ENCODE measurements at regions not wholly inside any gene's neighbourhood (a gene's known extent, or its start where the extent isn't known, plus 50 kb on each side); places are given as distances from the start of the nearest gene placed in this dataset.

DNA sequence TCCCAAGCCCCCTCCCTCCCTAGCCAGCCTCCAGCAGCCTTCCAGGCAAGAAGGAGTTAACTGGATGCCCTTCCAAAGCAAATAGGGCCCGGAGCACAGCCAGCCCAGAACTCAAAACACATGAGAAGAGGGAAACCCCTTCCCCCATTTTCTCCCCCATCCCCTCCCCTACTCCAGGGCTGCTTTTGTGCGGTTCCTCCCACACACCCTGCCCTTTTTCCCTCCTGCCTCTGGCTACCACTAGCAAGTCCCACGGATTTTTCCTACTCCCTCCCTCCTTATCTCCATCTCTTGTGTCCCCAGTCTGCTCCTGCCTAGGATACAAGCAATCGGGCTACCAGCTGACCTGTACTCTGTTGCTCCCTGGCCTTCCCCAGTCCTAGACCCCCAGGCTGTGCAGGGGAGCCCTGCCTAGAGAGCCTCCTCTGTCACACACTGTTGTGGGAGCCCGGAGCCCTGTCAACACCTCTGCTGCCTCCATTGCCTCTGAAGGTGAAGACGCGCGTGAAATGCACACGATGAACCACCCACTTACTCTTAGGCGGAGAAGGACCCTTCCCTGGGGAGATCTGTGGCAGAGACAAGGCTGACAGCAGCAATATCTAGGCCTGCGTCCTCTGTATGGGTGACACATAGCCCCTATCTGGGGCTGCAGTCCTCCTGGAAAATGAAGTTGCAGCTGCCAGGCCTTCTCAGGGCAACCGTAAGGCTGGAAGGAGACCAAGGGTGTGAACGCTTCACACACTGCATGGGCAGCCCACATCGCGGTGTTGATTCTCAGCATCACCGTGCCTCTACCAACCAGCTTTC, 282.8 kb downstream of the MN1 start:
- H3K9me3 Mint-ChIP-seq, result no peaks in the 10 kb centered on the region
- H3K36me3 Mint-ChIP-seq (ENCODE audit: low read depth), result no peaks in the 10 kb centered on the region
- DNase-seq (ENCODE audit: low spot score), result no peak
- intact Hi-C loops (cut with micrococcal nuclease), result no loop called here
- H3K27me3 Mint-ChIP-seq (ENCODE audit: insufficient read depth), result no peaks in the 10 kb centered on the region
- H3K4me1 Mint-ChIP-seq (ENCODE audit: low read depth), result no peaks in the 10 kb centered on the region
- H3K27ac Mint-ChIP-seq, result no peak overlapping the region
- no peak overlapping the region for H3K4me3 Mint-ChIP-seq

DNA sequence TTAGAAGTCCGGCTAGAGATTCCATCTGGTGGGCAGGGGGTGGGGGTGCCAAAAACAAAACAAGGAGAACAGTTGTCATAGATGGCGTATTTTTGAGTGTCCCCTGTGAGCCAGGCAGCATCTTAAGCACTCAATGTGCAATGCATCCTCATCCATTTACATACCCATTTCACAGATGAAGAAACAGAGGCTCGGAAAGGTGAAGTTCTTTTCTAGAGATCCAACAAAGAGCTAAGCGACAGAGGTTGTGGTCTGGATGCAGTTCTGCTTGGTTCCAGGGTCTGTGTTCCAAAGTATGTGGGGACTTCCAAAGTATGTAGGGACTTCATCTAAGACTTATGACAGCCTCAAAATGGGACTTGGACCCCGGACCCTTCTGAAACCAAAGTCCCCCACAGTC, 277.8 kb downstream of the MN1 start:
- DNase-seq (ENCODE audit: low spot score), result no peak
- H3K9me3 Mint-ChIP-seq, result no peaks in the 10 kb centered on the region
- H3K4me1 Mint-ChIP-seq (ENCODE audit: low read depth), result no peaks in the 10 kb centered on the region
- H3K36me3 Mint-ChIP-seq (ENCODE audit: low read depth), result no peaks in the 10 kb centered on the region
- no peaks in the 10 kb centered on the region for H3K27me3 Mint-ChIP-seq (ENCODE audit: insufficient read depth)
- intact Hi-C loops (cut with micrococcal nuclease), result no loop called here
- no peak overlapping the region for H3K4me3 Mint-ChIP-seq
- H3K27ac Mint-ChIP-seq, result no peak overlapping the region

DNA sequence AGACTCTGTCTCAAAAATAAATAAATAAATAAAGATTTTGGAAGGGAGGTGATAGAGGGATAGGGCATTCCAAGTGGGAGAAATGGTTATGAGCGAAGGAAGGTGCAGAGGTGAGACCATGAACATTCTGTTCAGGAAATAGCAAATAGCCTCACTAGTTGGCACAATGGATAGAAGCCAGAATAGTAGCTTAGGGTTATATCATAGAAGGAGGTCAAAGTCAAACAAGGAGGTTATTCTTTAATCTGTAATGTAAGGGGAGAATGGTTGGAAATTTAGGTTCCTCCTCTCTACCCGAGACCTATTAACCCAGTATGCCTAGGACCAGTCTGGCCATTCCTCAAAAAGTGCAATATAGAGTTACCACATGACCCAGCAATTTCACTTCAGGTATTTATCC, 275.8 kb downstream of the MN1 start:
- no peak overlapping the region for H3K4me3 Mint-ChIP-seq
- DNase-seq (ENCODE audit: low spot score), result no peak
- intact Hi-C loops (cut with micrococcal nuclease), result no loop called here
- no peaks in the 10 kb centered on the region for H3K27me3 Mint-ChIP-seq (ENCODE audit: insufficient read depth)
- H3K9me3 Mint-ChIP-seq, result no peaks in the 10 kb centered on the region
- no peaks in the 10 kb centered on the region for H3K36me3 Mint-ChIP-seq (ENCODE audit: low read depth)
- H3K27ac Mint-ChIP-seq, result no peak overlapping the region
- no peaks in the 10 kb centered on the region for H3K4me1 Mint-ChIP-seq (ENCODE audit: low read depth)

DNA sequence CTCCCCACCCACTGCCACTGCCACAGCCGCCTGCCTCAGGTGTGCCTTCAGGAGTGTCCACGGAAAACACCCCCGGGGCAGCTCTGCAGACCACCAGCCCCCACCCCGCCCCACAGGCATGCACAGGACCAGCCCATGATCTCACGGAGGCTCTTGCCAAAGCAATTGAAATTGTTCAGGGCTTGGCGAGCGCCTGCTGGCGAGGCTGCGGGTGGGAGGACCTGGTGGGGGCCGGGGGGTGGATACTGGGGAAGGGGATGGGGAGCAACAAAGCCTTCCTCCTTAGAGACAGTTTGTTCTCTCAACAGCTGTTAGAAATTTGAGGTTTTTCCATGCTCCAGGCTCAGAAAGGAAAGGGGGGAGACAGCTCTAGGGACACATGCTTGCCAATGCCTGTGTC, 274.7 kb downstream of the MN1 start:
- no peaks in the 10 kb centered on the region for H3K9me3 Mint-ChIP-seq
- no peak for DNase-seq (ENCODE audit: low spot score)
- intact Hi-C loops (cut with micrococcal nuclease), result no loop called here
- no peaks in the 10 kb centered on the region for H3K36me3 Mint-ChIP-seq (ENCODE audit: low read depth)
- H3K4me1 Mint-ChIP-seq (ENCODE audit: low read depth), result no peaks in the 10 kb centered on the region
- no peak overlapping the region for H3K4me3 Mint-ChIP-seq
- peaks cover 1% of the 10 kb centered on the region for H3K27me3 Mint-ChIP-seq (ENCODE audit: insufficient read depth)
- H3K27ac Mint-ChIP-seq, result no peak overlapping the region

DNA sequence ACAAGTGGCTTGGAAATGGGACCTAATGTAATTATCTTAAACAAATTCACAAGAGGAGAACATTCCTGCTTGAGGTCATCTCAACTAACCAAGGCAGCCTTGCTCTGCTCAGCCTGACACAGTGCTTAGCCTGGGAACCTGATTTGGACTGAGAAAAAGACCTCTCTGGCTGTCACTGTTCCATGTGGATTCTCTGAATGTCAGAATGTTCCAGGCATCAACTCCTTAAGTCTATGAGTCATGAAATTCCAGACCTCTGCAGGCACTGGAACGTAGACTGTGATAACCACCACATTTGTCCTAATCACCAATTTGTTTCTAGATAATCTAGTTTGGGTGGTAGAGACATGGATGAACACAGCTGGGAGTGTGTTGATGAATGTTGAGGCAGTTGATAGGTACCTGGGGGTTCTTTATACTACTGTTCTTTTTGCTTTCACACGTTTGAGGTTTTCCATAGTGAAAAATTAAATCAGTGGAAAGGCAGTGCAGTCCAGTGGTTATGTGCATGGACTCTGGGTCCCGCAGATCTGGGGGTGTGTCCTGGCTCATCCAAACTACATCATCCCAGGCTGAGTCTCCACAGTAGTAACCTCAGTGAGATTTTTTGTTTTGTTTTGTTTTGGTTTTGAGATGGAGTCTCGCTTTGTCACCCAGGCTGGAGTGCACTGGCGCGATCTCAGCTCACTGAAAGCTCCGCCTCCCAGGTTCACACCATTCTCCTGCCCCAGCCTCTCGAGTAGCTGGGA, 269.6 kb downstream of the MN1 start:
- no peak for DNase-seq (ENCODE audit: low spot score)
- Mint-ChIP-seq H3K4me3 (no peak overlapping the region), H3K27me3 (ENCODE audit: insufficient read depth) (peaks cover 1% of the 10 kb centered on the region), H3K4me1 (ENCODE audit: low read depth) (no peaks in the 10 kb centered on the region), H3K9me3 (no peaks in the 10 kb centered on the region), H3K36me3 (ENCODE audit: low read depth) (no peaks in the 10 kb centered on the region), H3K27ac (no peak overlapping the region)
- intact Hi-C loops (cut with micrococcal nuclease), result no loop called here

DNA sequence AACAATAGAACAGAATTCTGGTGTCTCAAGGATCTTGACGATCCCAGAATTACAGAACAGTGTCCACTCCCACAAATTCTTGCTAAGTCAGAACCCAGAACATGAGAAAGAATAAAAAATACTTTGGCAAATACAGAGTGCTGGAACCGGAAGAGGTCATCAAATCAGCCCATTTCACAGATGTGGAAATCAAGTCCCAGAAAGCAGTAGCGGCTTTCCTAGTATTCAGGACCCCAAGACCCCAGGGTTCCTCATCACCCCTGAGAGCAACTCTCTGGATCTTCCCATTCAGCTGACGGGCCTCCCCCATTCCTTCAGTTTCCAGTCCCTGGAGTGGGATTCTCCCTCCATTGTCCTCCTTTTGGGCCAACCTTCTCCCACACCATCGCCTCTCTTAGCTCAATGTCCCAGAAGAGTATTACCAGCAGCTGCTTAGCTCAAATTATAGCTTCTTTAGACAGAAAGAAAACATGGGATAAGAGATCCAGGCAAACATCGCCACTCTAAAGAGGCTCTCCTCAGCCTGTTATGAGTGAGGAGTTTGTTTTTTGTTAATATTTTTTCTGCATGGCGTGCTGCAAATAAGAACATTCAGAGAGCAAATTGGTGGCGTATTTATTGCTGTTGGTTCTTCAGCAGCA, 268.3 kb downstream of the MN1 start:
- H3K27me3 Mint-ChIP-seq (ENCODE audit: insufficient read depth), result peaks cover 1% of the 10 kb centered on the region
- intact Hi-C loops (cut with micrococcal nuclease), result no loop called here
- H3K4me3 Mint-ChIP-seq, result no peak overlapping the region
- no peak overlapping the region for H3K27ac Mint-ChIP-seq
- DNase-seq (ENCODE audit: low spot score), result no peak
- H3K4me1 Mint-ChIP-seq (ENCODE audit: low read depth), result no peaks in the 10 kb centered on the region
- no peaks in the 10 kb centered on the region for H3K36me3 Mint-ChIP-seq (ENCODE audit: low read depth)
- H3K9me3 Mint-ChIP-seq, result no peaks in the 10 kb centered on the region

DNA sequence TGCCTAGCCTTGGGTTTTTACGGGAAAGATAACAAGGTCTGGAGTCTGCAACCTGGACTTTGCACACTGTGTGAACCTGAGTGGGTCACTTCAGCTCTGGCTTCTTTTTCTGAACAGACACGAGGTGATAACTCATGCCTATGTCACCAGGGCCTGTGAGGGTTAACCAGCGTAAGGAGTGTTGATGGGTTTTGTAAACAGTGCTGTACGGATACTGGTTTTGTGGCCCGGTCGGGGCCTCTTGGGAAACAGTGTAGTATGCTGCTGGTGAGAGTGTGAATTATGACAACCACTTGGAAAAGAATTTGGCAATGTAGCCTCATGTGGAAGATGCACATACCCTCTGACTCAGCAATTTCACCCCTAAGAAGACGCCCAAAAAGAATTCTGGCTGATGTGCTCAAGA, 266.8 kb downstream of the MN1 start:
- peaks cover 1% of the 10 kb centered on the region for H3K27me3 Mint-ChIP-seq (ENCODE audit: insufficient read depth)
- H3K27ac Mint-ChIP-seq, result no peak overlapping the region
- no peaks in the 10 kb centered on the region for H3K9me3 Mint-ChIP-seq
- intact Hi-C loops (cut with micrococcal nuclease), result no loop called here
- no peak for DNase-seq (ENCODE audit: low spot score)
- H3K36me3 Mint-ChIP-seq (ENCODE audit: low read depth), result no peaks in the 10 kb centered on the region
- no peak overlapping the region for H3K4me3 Mint-ChIP-seq
- H3K4me1 Mint-ChIP-seq (ENCODE audit: low read depth), result no peaks in the 10 kb centered on the region

DNA sequence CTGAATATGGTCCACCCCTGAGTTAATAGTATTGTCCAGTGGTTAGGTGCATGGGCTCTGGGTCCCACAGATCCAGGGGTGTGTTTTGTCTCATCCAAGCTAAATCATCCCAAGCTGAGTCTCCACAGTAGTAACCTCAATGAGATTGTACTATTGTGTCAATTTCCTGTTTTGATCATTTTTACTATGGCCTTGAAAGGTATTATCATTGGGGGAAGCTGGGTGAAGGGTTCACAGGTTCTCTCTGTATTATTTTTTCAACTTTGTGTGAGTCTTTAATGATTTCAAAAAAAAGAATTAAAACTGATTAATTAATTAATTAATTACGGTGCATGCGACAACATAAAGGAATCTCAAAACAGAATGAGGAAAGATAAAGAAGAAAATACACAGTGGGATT, 266.1 kb downstream of the MN1 start:
- no peak for DNase-seq (ENCODE audit: low spot score)
- Mint-ChIP-seq H3K27ac (no peak overlapping the region), H3K4me1 (ENCODE audit: low read depth) (no peaks in the 10 kb centered on the region), H3K36me3 (ENCODE audit: low read depth) (no peaks in the 10 kb centered on the region), H3K4me3 (no peak overlapping the region), H3K9me3 (no peaks in the 10 kb centered on the region), H3K27me3 (ENCODE audit: insufficient read depth) (peaks cover 1% of the 10 kb centered on the region)
- intact Hi-C loops (cut with micrococcal nuclease), result no loop called here

DNA sequence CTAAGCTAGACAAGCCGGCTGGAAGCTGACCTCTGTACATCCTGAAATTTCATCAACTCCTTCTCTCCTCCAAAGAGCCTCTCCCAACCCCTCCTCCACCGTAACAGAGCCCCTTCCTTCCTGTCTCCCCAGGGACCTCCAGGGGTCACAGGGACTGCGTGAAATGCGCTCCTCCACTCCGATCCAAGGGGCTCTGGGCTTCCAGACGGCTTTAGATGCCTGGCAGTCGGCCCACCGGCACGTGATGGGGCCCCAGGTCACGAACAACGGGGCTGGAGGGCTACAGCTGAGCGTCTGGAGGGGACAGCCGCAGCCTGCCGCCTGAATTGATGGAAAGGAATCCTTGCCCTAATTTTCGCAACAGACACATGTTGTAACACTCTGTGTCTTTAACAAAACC, 264.1 kb downstream of the MN1 start:
- intact Hi-C loops (cut with micrococcal nuclease), result no loop called here
- no peaks in the 10 kb centered on the region for H3K4me1 Mint-ChIP-seq (ENCODE audit: low read depth)
- H3K9me3 Mint-ChIP-seq, result no peaks in the 10 kb centered on the region
- no peak for DNase-seq (ENCODE audit: low spot score)
- no peaks in the 10 kb centered on the region for H3K36me3 Mint-ChIP-seq (ENCODE audit: low read depth)
- H3K27me3 Mint-ChIP-seq (ENCODE audit: insufficient read depth), result no peaks in the 10 kb centered on the region
- H3K27ac Mint-ChIP-seq, result no peak overlapping the region
- no peak overlapping the region for H3K4me3 Mint-ChIP-seq

DNA sequence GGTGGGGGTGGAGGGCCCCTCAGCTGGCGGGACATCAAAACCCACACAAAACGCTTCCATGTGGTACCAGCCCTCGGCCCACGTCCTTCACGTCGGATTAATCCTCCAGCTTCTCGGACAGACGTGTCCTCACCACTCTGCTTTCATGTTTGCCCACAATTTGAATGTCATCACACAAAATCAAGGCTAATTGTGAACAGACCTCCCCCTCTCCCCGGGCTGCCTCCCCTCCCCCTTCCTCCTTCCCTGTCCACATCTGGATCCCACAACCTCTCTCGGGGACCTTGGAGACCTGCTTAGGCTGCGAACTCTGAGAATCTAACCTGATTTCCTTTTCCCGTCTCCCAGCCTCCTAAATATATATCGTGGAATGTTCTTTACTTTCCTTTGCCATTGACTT, 262.9 kb downstream of the MN1 start:
- no peak overlapping the region for H3K27ac Mint-ChIP-seq
- intact Hi-C loops (cut with micrococcal nuclease), result no loop called here
- no peak overlapping the region for H3K4me3 Mint-ChIP-seq
- no peaks in the 10 kb centered on the region for H3K27me3 Mint-ChIP-seq (ENCODE audit: insufficient read depth)
- no peak for DNase-seq (ENCODE audit: low spot score)
- H3K36me3 Mint-ChIP-seq (ENCODE audit: low read depth), result no peaks in the 10 kb centered on the region
- no peaks in the 10 kb centered on the region for H3K9me3 Mint-ChIP-seq
- H3K4me1 Mint-ChIP-seq (ENCODE audit: low read depth), result no peaks in the 10 kb centered on the region

DNA sequence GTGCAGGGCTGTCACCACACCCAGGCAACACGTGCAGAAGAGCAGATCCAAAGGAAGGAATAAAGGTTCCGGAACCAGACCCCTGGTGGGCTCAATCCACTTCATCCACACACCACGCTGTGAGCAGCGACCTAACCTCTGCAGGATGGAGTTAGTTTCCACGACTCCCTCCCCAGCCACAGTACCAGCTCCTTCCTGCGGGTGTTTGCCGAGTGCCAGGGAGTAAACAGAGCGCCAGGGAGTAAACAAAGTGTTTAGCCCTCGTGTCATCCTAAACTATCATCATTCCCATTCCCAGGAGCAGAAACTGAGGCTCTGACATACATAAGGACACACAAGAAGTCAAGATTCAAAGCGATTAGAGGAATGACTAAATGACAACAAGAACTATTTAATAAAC, 261.3 kb downstream of the MN1 start:
- DNase-seq (ENCODE audit: low spot score), result no peak
- Mint-ChIP-seq H3K9me3 (no peaks in the 10 kb centered on the region), H3K36me3 (ENCODE audit: low read depth) (no peaks in the 10 kb centered on the region), H3K27me3 (ENCODE audit: insufficient read depth) (no peaks in the 10 kb centered on the region), H3K4me1 (ENCODE audit: low read depth) (no peaks in the 10 kb centered on the region), H3K4me3 (no peak overlapping the region), H3K27ac (no peak overlapping the region)
- intact Hi-C loops (cut with micrococcal nuclease), result no loop called here

DNA sequence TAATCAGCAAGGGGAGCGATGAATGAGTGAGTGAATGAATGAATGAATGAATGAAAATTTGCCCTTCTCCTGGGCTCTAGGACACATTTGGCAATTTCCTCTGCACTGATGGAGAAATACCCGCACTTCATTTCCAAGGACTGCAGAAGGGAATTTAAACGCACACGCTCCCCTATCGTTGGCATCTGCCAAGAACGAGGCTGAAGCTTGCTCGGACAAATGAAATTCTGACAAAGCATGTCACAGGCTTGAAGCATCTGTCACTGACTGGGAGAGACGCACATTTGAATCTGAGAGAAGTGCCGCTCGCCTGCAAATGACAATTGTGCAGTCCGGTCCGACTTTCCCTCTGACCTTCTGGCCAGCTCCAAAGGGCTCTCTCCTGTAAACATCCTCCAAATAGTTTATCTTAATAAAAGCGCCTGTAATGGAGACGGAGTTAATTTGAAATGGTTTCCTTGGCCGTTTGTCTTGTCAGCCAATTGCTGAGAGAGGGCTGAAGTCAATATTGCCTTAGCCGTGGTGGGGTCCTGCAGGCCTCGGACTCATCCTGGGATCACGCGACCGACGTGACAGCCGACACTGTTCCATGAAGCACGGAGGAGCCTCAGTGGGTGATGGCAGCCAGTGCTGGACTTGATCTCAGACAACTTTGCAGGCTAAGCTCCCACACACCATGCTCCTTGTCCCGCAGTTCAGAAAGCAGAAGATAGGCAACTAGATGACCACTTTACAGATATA, 260.7 kb downstream of the MN1 start:
- Mint-ChIP-seq H3K27me3 (ENCODE audit: insufficient read depth) (no peaks in the 10 kb centered on the region), H3K36me3 (ENCODE audit: low read depth) (no peaks in the 10 kb centered on the region), H3K27ac (no peak overlapping the region), H3K4me1 (ENCODE audit: low read depth) (no peaks in the 10 kb centered on the region), H3K4me3 (no peak overlapping the region), H3K9me3 (no peaks in the 10 kb centered on the region)
- no peak for DNase-seq (ENCODE audit: low spot score)
- intact Hi-C loops (cut with micrococcal nuclease), result no loop called here

DNA sequence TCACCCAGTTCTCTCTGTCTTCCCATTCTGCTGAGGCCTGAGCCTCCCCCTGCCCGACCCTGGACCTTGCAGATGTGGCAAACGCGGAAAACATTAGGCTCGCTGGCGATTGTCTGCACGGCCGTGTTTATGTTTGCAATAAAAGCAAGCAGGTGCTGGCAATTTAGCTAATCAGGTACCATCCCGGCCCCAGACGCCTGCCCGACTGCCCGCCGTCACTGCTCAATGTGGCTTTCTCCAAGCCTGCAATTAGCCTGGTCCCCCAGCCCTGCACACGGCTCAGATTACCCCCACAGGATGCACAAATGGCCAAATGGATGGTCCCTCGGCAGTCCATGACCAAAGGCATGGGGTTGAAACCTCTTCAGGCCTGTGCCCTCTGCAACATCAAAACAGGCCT, 259.7 kb downstream of the MN1 start:
- H3K27ac Mint-ChIP-seq, result no peak overlapping the region
- no peak for DNase-seq (ENCODE audit: low spot score)
- H3K27me3 Mint-ChIP-seq (ENCODE audit: insufficient read depth), result no peaks in the 10 kb centered on the region
- intact Hi-C loops (cut with micrococcal nuclease), result no loop called here
- no peaks in the 10 kb centered on the region for H3K36me3 Mint-ChIP-seq (ENCODE audit: low read depth)
- H3K9me3 Mint-ChIP-seq, result no peaks in the 10 kb centered on the region
- H3K4me3 Mint-ChIP-seq, result no peak overlapping the region
- no peaks in the 10 kb centered on the region for H3K4me1 Mint-ChIP-seq (ENCODE audit: low read depth)
